Endodermal cell (in vitro differentiated cells): ENCODE measurements at regions not wholly inside any gene's neighbourhood (a gene's known extent, or its start where the extent isn't known, plus 50 kb on each side); places are given as distances from the start of the nearest gene placed in this dataset.

Source experiments
- DNase-seq: peaks from one replicate; pipeline ENCODE4 v3.0.0-alpha.2; 2017
- H3K27ac ChIP-seq: 2 replicates; pipeline ENCODE4 v1.5.1; 2013; ENCODE audit warnings: mild to moderate bottlenecking, low read depth, low read length, moderate library complexity
- H3K27me3 ChIP-seq: 2 replicates; pipeline ENCODE4 v1.6.1; 2013; ENCODE audit warnings: mild to moderate bottlenecking, low read length, moderate library complexity; ENCODE audit not compliant: insufficient read depth, control insufficient read depth, poor library complexity, severe bottlenecking
- H3K36me3 ChIP-seq: 2 replicates; pipeline ENCODE4 v1.7.0; 2013; ENCODE audit warnings: mild to moderate bottlenecking, low read length, moderate library complexity; ENCODE audit not compliant: control insufficient read depth, insufficient read depth
- H3K4me1 ChIP-seq: one replicate; pipeline ENCODE4 v1.7.0; 2013; ENCODE audit warnings: low read length; ENCODE audit not compliant: control insufficient read depth, insufficient read depth
- H3K4me3 ChIP-seq: 2 replicates; pipeline ENCODE4 v1.5.1; 2013; ENCODE audit warnings: mild to moderate bottlenecking, low read length, moderate library complexity
- H3K9ac ChIP-seq: 2 replicates; pipeline ENCODE4 v1.6.1; 2013; ENCODE audit warnings: mild to moderate bottlenecking, low read length, moderate library complexity; ENCODE audit not compliant: poor library complexity, severe bottlenecking; ENCODE audit errors: extremely low read depth
- H3K9me3 ChIP-seq: 2 replicates; pipeline ENCODE4 v1.6.1; 2013; ENCODE audit warnings: mild to moderate bottlenecking, low read length, moderate library complexity; ENCODE audit not compliant: control insufficient read depth
- H3K27ac Mint-ChIP-seq: 2 replicates; pipeline ENCODE4 v1.8.0; 2020; ENCODE audit warnings: mixed read lengths
- H3K27me3 Mint-ChIP-seq: 2 replicates; pipeline ENCODE4 v1.8.0; 2021; ENCODE audit warnings: mild to moderate bottlenecking, mixed read lengths; ENCODE audit not compliant: insufficient read depth
- H3K36me3 Mint-ChIP-seq: 2 replicates; pipeline ENCODE4 v1.8.0; 2020; ENCODE audit warnings: low read depth, mixed read lengths
- H3K4me1 Mint-ChIP-seq: 2 replicates; pipeline ENCODE4 v1.8.0; 2020; ENCODE audit warnings: mixed read lengths
- H3K4me3 Mint-ChIP-seq: 2 replicates; pipeline ENCODE4 v1.8.0; 2020; ENCODE audit warnings: mild to moderate bottlenecking, moderate library complexity, mixed read lengths
- H3K9me3 Mint-ChIP-seq: 2 replicates; pipeline ENCODE4 v1.8.0; 2020; ENCODE audit warnings: mild to moderate bottlenecking, mixed read lengths
- WGBS, 2 experiments: methylation state at CpG; one replicate each; pipeline versions ENCODE4 v1.1.5 to v1.1.7; 2013; ENCODE audit warnings: missing lambda C conversion rate in 2 of 2, mixed read lengths in 1 of 2; ENCODE audit not compliant: insufficient coverage in 1 of 2, insufficient read length in 1 of 2; 5-methylcytosine and 5-hydroxymethylcytosine counted together
- TF ChIP-seq, protein P1 (sequence below): fragments of 200-600 bp; sonication (generic); conservative IDR thresholded peaks from 2 replicates; pipeline ENCODE4 v1.5.0; 2021; ENCODE audit warnings: antibody characterized with exemption, mild to moderate bottlenecking

GRCh38 chr2:221786297-221786926 lies 214.3 kb upstream of the EPHA4 start:
- H3K9ac ChIP-seq, result no peak overlapping the region
- DNase-seq, result no peak
- Mint-ChIP-seq H3K36me3 (no peaks in the 10 kb centered on the region), H3K27me3 (peaks cover 53% of the 10 kb centered on the region), H3K27ac (no peak overlapping the region), H3K9me3 (peaks cover 2% of the 10 kb centered on the region), H3K4me1 (peaks cover 20% of the 10 kb centered on the region), H3K4me3 (no peak overlapping the region)
- peaks cover 13% of the 10 kb centered on the region for H3K9me3 ChIP-seq
- 94% methylated on average over 3 to 4 of the region's 5 CpGs for WGBS, 2 experiments
- peaks cover 54% of the 10 kb centered on the region for H3K27me3 ChIP-seq
- no peaks in the 10 kb centered on the region for H3K36me3 ChIP-seq
- H3K4me1 ChIP-seq, result peaks cover 5% of the 10 kb centered on the region
- TF ChIP-seq, protein P1, sequence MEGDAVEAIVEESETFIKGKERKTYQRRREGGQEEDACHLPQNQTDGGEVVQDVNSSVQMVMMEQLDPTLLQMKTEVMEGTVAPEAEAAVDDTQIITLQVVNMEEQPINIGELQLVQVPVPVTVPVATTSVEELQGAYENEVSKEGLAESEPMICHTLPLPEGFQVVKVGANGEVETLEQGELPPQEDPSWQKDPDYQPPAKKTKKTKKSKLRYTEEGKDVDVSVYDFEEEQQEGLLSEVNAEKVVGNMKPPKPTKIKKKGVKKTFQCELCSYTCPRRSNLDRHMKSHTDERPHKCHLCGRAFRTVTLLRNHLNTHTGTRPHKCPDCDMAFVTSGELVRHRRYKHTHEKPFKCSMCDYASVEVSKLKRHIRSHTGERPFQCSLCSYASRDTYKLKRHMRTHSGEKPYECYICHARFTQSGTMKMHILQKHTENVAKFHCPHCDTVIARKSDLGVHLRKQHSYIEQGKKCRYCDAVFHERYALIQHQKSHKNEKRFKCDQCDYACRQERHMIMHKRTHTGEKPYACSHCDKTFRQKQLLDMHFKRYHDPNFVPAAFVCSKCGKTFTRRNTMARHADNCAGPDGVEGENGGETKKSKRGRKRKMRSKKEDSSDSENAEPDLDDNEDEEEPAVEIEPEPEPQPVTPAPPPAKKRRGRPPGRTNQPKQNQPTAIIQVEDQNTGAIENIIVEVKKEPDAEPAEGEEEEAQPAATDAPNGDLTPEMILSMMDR, result no peak
- no peak overlapping the region for H3K4me3 ChIP-seq
- H3K27ac ChIP-seq, result no peak overlapping the region

DNA sequence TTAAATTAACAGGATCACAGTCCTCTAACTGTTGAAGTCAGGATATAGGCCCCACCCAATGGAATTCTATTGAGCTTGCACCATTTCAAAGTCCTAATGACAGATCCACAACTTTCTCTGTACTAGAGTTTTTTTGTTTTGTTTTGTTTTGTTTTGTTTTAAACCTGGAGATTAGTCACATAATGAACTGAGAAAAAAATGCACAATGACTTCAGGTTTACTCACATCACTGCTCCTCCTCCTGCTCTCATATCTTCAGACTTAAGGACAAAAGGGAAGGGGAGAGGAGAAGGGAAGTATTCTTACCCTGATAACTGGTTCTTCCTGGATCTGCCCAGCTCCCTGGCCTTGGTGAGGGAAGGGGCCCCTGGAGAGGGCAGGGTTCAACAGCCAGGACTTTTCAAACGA lies 208.2 kb upstream of the EPHA4 start:
- Histone ChIP-seq H3K4me1 (peaks cover 9% of the 10 kb centered on the region), H3K36me3 (no peaks in the 10 kb centered on the region), H3K27me3 (no peaks in the 10 kb centered on the region), H3K9me3 (peaks cover 13% of the 10 kb centered on the region), H3K27ac (no peak overlapping the region), H3K9ac (no peak overlapping the region), H3K4me3 (no peak overlapping the region)
- Mint-ChIP-seq H3K4me3 (no peak overlapping the region), H3K4me1 (peaks cover 21% of the 10 kb centered on the region), H3K9me3 (peaks cover 2% of the 10 kb centered on the region), H3K36me3 (no peaks in the 10 kb centered on the region), H3K27me3 (peaks cover 3% of the 10 kb centered on the region), H3K27ac (no peak overlapping the region)
- 54 to 71% methylated on average over 1 of the region's 1 CpG for WGBS, 2 experiments
- TF ChIP-seq, protein P1, result no peak
- DNase-seq, result no peak

GRCh38 chr2:221779614-221780067 lies 207.5 kb upstream of the EPHA4 start:
- Histone ChIP-seq H3K27me3 (no peaks in the 10 kb centered on the region), H3K4me3 (no peak overlapping the region), H3K9ac (no peak overlapping the region), H3K9me3 (peaks cover 13% of the 10 kb centered on the region), H3K36me3 (no peaks in the 10 kb centered on the region), H3K27ac (no peak overlapping the region), H3K4me1 (peaks cover 14% of the 10 kb centered on the region)
- peaks cover 5% of the 10 kb centered on the region for H3K27me3 Mint-ChIP-seq
- H3K4me1 Mint-ChIP-seq, result peaks cover 22% of the 10 kb centered on the region
- no peaks in the 10 kb centered on the region for H3K36me3 Mint-ChIP-seq
- no peak overlapping the region for H3K27ac Mint-ChIP-seq
- no peak for DNase-seq
- TF ChIP-seq, protein P1, result no peak
- WGBS, 2 experiments, result 77 to 87% methylated on average over 3 to 4 of the region's 4 CpGs
- H3K9me3 Mint-ChIP-seq, result peaks cover 2% of the 10 kb centered on the region
- H3K4me3 Mint-ChIP-seq, result no peak overlapping the region
